OCI-LY1 (cell line): ENCODE measurements at regions not wholly inside any gene's neighbourhood (a gene's known extent, or its start where the extent isn't known, plus 50 kb on each side); places are given as distances from the start of the nearest gene placed in this dataset.

Experiments
- CTCF ChIP-seq: fragments of 200-600 bp; sonication (generic), shearing (Covaris generic); IDR thresholded peaks from 2 replicates; pipeline ENCODE4 v1.5.1; 2017; ENCODE audit warnings: mild to moderate bottlenecking, antibody characterized with exemption, low read length, moderate library complexity, mixed read lengths
- EZH2 ChIP-seq: fragments of 200-600 bp; sonication (generic), shearing (Covaris generic); IDR thresholded peaks from 2 replicates; pipeline ENCODE4 v1.8.0; 2017; ENCODE audit warnings: borderline replicate concordance, mixed run types, mild to moderate bottlenecking, antibody characterized with exemption, low read length, moderate library complexity, mixed read lengths

- TF ChIP-seq CTCF, result no peak
- no peak for TF ChIP-seq EZH2
Measured at GRCh38 chr11:121711939-121712338, 259.2 kb upstream of the SORL1-AS1 start.
